Mesenchymal stem cell (in vitro differentiated cells and primary cell): ENCODE measurements at regions not wholly inside any gene's neighbourhood (a gene's known extent, or its start where the extent isn't known, plus 50 kb on each side); places are given as distances from the start of the nearest gene placed in this dataset.

ENCODE experiments used
- DNase-seq: peaks from one replicate; pipeline ENCODE4 v3.0.0-alpha.2; 2013
- H2AFZ ChIP-seq: one replicate; pipeline ENCODE4 v1.6.1; 2013; ENCODE audit warnings: low read depth, mild to moderate bottlenecking, control low read depth, inconsistent platforms, low read length, moderate library complexity
- H2AK5ac ChIP-seq: 2 replicates; pipeline ENCODE4 v1.6.1; 2013; ENCODE audit warnings: low read length, moderate library complexity, mild to moderate bottlenecking, inconsistent platforms; ENCODE audit not compliant: severe bottlenecking
- H2BK120ac ChIP-seq: one replicate; pipeline ENCODE4 v1.6.1; 2013; ENCODE audit warnings: low read depth, mild to moderate bottlenecking, inconsistent platforms, low read length, moderate library complexity
- H2BK12ac ChIP-seq, 2 experiments: one replicate each; pipeline ENCODE4 v1.6.1; 2013; ENCODE audit warnings: inconsistent platforms in 2 of 2, low read length in 2 of 2, mild to moderate bottlenecking in 2 of 2, moderate library complexity in 2 of 2, control low read depth in 1 of 2
- H2BK15ac ChIP-seq: one replicate; pipeline ENCODE4 v1.6.1; 2013; ENCODE audit warnings: mild to moderate bottlenecking, low read depth, inconsistent platforms; ENCODE audit not compliant: poor library complexity, severe bottlenecking
- H2BK5ac ChIP-seq: 2 replicates; pipeline ENCODE4 v1.6.1; 2013; ENCODE audit warnings: low read depth, mild to moderate bottlenecking, low read length, control low read depth, inconsistent platforms; ENCODE audit not compliant: poor library complexity, severe bottlenecking
- H3K14ac ChIP-seq, 2 experiments: one replicate each; pipeline ENCODE4 v1.6.1; 2013; ENCODE audit warnings: inconsistent platforms in 2 of 2, low read length in 2 of 2, control low read depth in 1 of 2, mild to moderate bottlenecking in 1 of 2, moderate library complexity in 1 of 2
- H3K18ac ChIP-seq, 2 experiments: one replicate each; pipeline ENCODE4 v1.6.1; 2013; ENCODE audit warnings: inconsistent platforms in 2 of 2, low read length in 2 of 2, control low read depth in 1 of 2, low read depth in 1 of 2, mild to moderate bottlenecking in 1 of 2
- H3K23ac ChIP-seq, 2 experiments: one replicate each; pipeline ENCODE4 v1.6.1; 2013; ENCODE audit warnings: inconsistent platforms in 2 of 2, low read length in 2 of 2, mild to moderate bottlenecking in 2 of 2, moderate library complexity in 2 of 2, control low read depth in 1 of 2
- H3K27ac ChIP-seq: 2 replicates; pipeline ENCODE4 v1.5.1; 2013; ENCODE audit warnings: mild to moderate bottlenecking, moderate library complexity, low read length, control low read depth, inconsistent platforms; ENCODE audit not compliant: poor library complexity, severe bottlenecking
- H3K27me3 ChIP-seq, 2 experiments: 2 replicates each; pipeline versions ENCODE4 v1.6.1 to v1.7.0; 2013; ENCODE audit warnings: low read length in 2 of 2, mild to moderate bottlenecking in 2 of 2, moderate library complexity in 2 of 2, control low read depth in 1 of 2, inconsistent platforms in 1 of 2; ENCODE audit not compliant: control insufficient read depth in 1 of 2, insufficient read depth in 1 of 2
- H3K36me3 ChIP-seq, 2 experiments: 2 replicates each; pipeline versions ENCODE4 v1.6.1 to v1.7.0; 2013; ENCODE audit warnings: low read length in 2 of 2, control low read depth in 1 of 2, inconsistent platforms in 1 of 2, low read depth in 1 of 2, mild to moderate bottlenecking in 1 of 2; ENCODE audit not compliant: insufficient read depth in 2 of 2, control insufficient read depth in 1 of 2
- H3K4ac ChIP-seq, 2 experiments: one replicate each; pipeline ENCODE4 v1.6.1; 2013; ENCODE audit warnings: inconsistent platforms in 2 of 2, low read length in 2 of 2, mild to moderate bottlenecking in 2 of 2, moderate library complexity in 2 of 2, control low read depth in 1 of 2, low read depth in 1 of 2
- H3K4me1 ChIP-seq: 2 replicates; pipeline ENCODE4 v1.6.1; 2013; ENCODE audit warnings: low read depth, low read length, control low read depth; ENCODE audit not compliant: control insufficient read depth, insufficient read depth
- H3K4me2 ChIP-seq: 2 replicates; pipeline ENCODE4 v1.6.1; 2013; ENCODE audit warnings: low read length, mild to moderate bottlenecking, inconsistent platforms; ENCODE audit not compliant: poor library complexity, severe bottlenecking
- H3K4me3 ChIP-seq, 2 experiments: 2 replicates each; pipeline versions ENCODE4 v1.5.1 to v1.7.0; 2013; ENCODE audit warnings: low read length in 2 of 2, mild to moderate bottlenecking in 2 of 2, control low read depth in 1 of 2, low read depth in 1 of 2; ENCODE audit not compliant: insufficient read depth in 1 of 2
- H3K79me1 ChIP-seq: replicated peaks from 2 replicates; pipeline ENCODE4 v1.6.1; 2013; ENCODE audit warnings: mild to moderate bottlenecking, control low read depth, low read length, inconsistent platforms; ENCODE audit not compliant: poor library complexity, severe bottlenecking
- H3K9ac ChIP-seq: 2 replicates; pipeline ENCODE4 v1.7.0; 2013; ENCODE audit warnings: mild to moderate bottlenecking, low read length, moderate library complexity
- H3K9me3 ChIP-seq: 2 replicates; pipeline ENCODE4 v1.7.0; 2013; ENCODE audit warnings: mild to moderate bottlenecking, low read length; ENCODE audit not compliant: control insufficient read depth
- H4K8ac ChIP-seq: one replicate; pipeline ENCODE4 v1.6.1; 2013; ENCODE audit warnings: inconsistent platforms, mild to moderate bottlenecking, low read length, moderate library complexity
- H4K91ac ChIP-seq: one replicate; pipeline ENCODE4 v1.6.1; 2013; ENCODE audit warnings: mild to moderate bottlenecking, low read length, inconsistent platforms
- WGBS: methylation state at CpG from one replicate; pipeline ENCODE4 v1.1.7; 2013; ENCODE audit warnings: mixed read lengths; 5-methylcytosine and 5-hydroxymethylcytosine counted together

GRCh38 chr1:172717722-172718465, 59.0 kb downstream of the FASLG start:
- Histone ChIP-seq H2BK5ac (no peak overlapping the region), H3K27me3 (no peaks in the 10 kb centered on the region), H2AK5ac (no peak overlapping the region), H3K27ac (no peak overlapping the region), H3K4ac (no peak overlapping the region), H3K14ac (peak overlapping the region in 1 of 2 experiments; percentile 37), H3K4me3 (no peak overlapping the region), H4K91ac (no peak overlapping the region), H3K23ac (no peak overlapping the region), H2AFZ (no peak overlapping the region), H4K8ac (peak overlapping the region; percentile 47), H2BK120ac (no peak overlapping the region), H3K4me1 (no peaks in the 10 kb centered on the region), H3K9me3 (no peaks in the 10 kb centered on the region), H3K4me2 (no peak overlapping the region), H2BK15ac (no peak overlapping the region), H3K9ac (no peak overlapping the region), H3K36me3 (no peaks in the 10 kb centered on the region), H3K79me1 (no peaks in the 10 kb centered on the region), H3K18ac (no peak overlapping the region), H2BK12ac (no peak overlapping the region)
- 81% methylated on average over 3 of the region's 3 CpGs for WGBS
- DNase-seq = peak; percentile 29

DNA sequence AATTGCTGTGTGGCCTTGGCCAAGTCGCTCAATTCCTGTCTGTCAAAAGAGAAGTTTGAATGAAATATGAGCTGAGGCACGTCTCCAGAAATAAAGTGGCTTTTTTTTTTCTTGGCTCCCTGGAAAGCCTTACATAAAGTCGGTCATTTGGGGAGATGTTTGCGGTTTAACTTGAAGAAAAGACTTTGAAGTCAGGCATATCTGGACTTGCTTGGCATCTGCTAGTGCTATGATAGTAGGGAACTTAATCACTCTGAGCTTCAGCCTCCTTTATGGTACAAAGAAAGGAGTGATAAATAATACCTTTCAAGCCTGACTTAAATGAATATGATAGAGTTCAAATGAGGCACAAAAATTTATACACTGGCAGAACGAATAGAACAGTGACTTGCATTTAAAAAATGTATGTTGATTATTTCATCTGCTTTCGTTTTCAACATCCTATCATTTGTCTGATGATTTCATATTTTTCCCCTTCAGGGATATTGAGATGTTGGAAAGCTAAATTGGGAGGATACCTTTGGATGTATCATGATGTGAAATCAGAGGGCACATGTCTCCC, 60.2 kb downstream of the FASLG start:
- no peak overlapping the region for H3K4me2 ChIP-seq
- no peak overlapping the region for H2AK5ac ChIP-seq
- no peak overlapping the region for H3K18ac ChIP-seq
- no peak overlapping the region for H2BK12ac ChIP-seq
- no peaks in the 10 kb centered on the region for H3K36me3 ChIP-seq
- no peaks in the 10 kb centered on the region for H3K27me3 ChIP-seq
- DNase-seq = no peak
- H2AFZ ChIP-seq = no peak overlapping the region
- no peak overlapping the region for H4K91ac ChIP-seq
- 79% methylated on average over 4 of the region's 6 CpGs for WGBS
- no peak overlapping the region for H3K4ac ChIP-seq
- peak overlapping the region in 1 of 2 experiments; percentile 24 for H3K4me3 ChIP-seq
- no peak overlapping the region for H4K8ac ChIP-seq
- H2BK5ac ChIP-seq = no peak overlapping the region
- peak overlapping the region; percentile 62 for H3K9ac ChIP-seq
- no peak overlapping the region for H3K23ac ChIP-seq
- H3K14ac ChIP-seq = no peak overlapping the region
- no peaks in the 10 kb centered on the region for H3K4me1 ChIP-seq
- no peak overlapping the region for H2BK120ac ChIP-seq
- H3K9me3 ChIP-seq = no peaks in the 10 kb centered on the region
- no peak overlapping the region for H3K27ac ChIP-seq
- no peak overlapping the region for H2BK15ac ChIP-seq
- no peaks in the 10 kb centered on the region for H3K79me1 ChIP-seq

DNA sequence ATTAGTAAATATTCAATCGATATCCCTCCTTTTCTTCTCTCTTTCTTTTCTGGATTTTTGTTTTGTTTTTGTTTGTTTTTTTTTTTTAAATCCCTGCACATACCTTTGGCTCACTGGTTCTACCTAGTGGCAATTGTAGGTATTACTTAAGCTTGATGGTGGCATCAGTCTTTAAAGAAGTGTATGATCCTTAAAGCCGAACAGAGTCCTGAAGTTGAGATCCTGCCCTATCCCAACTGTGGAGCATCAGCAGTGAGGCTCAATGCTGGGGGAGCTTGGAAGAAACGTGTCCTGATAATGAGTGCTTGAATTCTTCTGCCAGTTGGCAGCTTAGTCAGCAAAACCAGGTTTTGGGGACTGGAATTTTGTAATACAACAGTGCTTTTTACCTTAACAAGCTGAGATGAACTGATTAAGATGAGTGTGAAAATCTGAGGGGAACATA, 60.8 kb downstream of the FASLG start:
- Histone ChIP-seq H3K23ac (no peak overlapping the region), H4K91ac (no peak overlapping the region), H2AK5ac (no peak overlapping the region), H3K36me3 (no peaks in the 10 kb centered on the region), H2BK15ac (no peak overlapping the region), H3K4me2 (no peak overlapping the region), H3K27ac (no peak overlapping the region), H3K27me3 (no peaks in the 10 kb centered on the region), H3K79me1 (no peaks in the 10 kb centered on the region), H2AFZ (no peak overlapping the region), H4K8ac (peak overlapping the region; percentile 7), H3K4me3 (peak overlapping the region in 1 of 2 experiments; percentile 24), H3K18ac (no peak overlapping the region), H3K4ac (no peak overlapping the region), H3K14ac (no peak overlapping the region), H2BK12ac (no peak overlapping the region), H3K9me3 (no peaks in the 10 kb centered on the region), H2BK5ac (no peak overlapping the region), H2BK120ac (no peak overlapping the region), H3K4me1 (no peaks in the 10 kb centered on the region), H3K9ac (peak overlapping the region; percentile 62)
- peak; percentile 67 for DNase-seq
- 3% methylated on average over 2 of the region's 3 CpGs for WGBS

DNA sequence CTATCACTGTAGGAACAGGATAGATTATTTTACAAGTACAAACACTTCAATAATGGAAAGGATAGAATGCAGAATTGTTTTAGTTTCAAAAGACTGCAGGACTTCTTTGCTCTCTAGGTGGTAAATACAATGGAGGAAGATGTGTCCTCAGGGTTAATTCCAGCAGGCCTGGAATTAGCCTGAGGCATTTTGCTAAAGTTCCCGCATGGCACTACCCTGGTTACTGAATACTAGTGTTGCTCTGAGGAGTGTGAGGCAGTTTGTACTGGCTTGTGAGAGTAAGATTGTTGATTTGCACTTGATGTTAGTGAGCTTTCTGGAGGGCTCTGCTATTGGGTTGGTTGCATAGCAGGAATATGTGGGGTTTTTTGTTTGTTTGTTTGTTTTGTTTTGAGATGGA, 61.4 kb downstream of the FASLG start:
- WGBS = 95% methylated on average over 1 of the region's 1 CpG
- Histone ChIP-seq H3K36me3 (no peaks in the 10 kb centered on the region), H2BK15ac (no peak overlapping the region), H3K79me1 (no peaks in the 10 kb centered on the region), H3K4me3 (no peak overlapping the region), H3K4me2 (no peak overlapping the region), H3K27ac (no peak overlapping the region), H3K27me3 (no peaks in the 10 kb centered on the region), H2BK120ac (no peak overlapping the region), H3K4me1 (no peaks in the 10 kb centered on the region), H3K23ac (no peak overlapping the region), H3K14ac (no peak overlapping the region), H2AK5ac (no peak overlapping the region), H3K4ac (no peak overlapping the region), H4K91ac (no peak overlapping the region), H2AFZ (no peak overlapping the region), H2BK5ac (no peak overlapping the region), H2BK12ac (no peak overlapping the region), H3K18ac (no peak overlapping the region), H3K9me3 (no peaks in the 10 kb centered on the region), H3K9ac (no peak overlapping the region), H4K8ac (no peak overlapping the region)
- DNase-seq = no peak
